ENCODE measurements at regions not wholly inside any gene's neighbourhood (a gene's known extent, or its start where the extent isn't known, plus 50 kb on each side); places are given as distances from the start of the nearest gene placed in this dataset.

DNA sequence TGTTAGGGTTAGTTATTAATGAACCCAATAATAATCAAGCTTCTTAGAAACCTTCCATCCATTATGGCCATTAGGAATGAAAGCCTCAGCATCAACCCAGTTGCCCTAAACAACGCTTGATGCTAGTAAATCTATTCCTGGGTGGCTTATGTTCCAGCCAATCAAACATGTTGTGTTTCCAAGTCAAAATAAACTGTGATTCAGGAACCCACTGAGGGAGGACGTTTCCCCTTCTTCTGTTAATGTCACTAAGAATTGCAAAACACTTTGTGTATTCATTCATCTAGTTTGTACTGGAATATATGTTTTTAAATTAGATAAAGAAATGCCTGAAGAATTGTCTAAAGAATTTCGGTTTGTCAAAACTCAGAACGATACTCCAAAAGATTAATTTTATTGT is 142.5 kb upstream of the MSX2 start:
- no peaks in the 10 kb centered on the region for H3K36me3 ChIP-seq (ENCODE audit: control insufficient read depth in 2 of 4, insufficient read depth in 4 of 4, low read length in 3 of 4)

More for the DNA sequence above, 142.5 kb upstream of the MSX2 start:
- Histone ChIP-seq H2BK20ac (ENCODE audit: low read length) (no peak overlapping the region), H2BK5ac (ENCODE audit: low read depth, low read length) (no peak overlapping the region), H2AFZ (ENCODE audit: low read length) (no peak overlapping the region), H3K27me3 (replicated peaks in 1 of 4; ENCODE audit: control insufficient read depth in 3 of 4, extremely low read depth in 1 of 4, insufficient read depth in 3 of 4, low read length in 3 of 4) (no peaks in the 10 kb centered on the region; a peak in 1 of 7 replicates), H3K4me2 (ENCODE audit: insufficient read depth in 1 of 2, low read depth in 2 of 2, low read length in 2 of 2) (no peak overlapping the region), H3K18ac (ENCODE audit: extremely low read depth, low read length) (no peak overlapping the region), H4K5ac (ENCODE audit: insufficient read length, low read depth, low read length) (no peak overlapping the region), H3K4ac (replicated peaks; ENCODE audit: insufficient read length, low read depth, low read length) (no peak overlapping the region), H4K8ac (ENCODE audit: extremely low read depth, insufficient read depth, low read length) (no peak overlapping the region), H3K27ac (ENCODE audit: low read depth, low read length) (no peak overlapping the region), H3K23me2 (ENCODE audit: low read depth, low read length) (no peaks in the 10 kb centered on the region), H2BK15ac (ENCODE audit: low read length) (0 out of 2 replicates have a peak overlapping the region, but pooled peaks have one; percentile 18), H2BK120ac (replicated peaks; ENCODE audit: low read depth, low read length) (no peak overlapping the region), H3K9me3 (ENCODE audit: insufficient read depth in 2 of 2, low read depth in 1 of 2, low read length in 1 of 2) (no peaks in the 10 kb centered on the region), H3K4me1 (replicated peaks in 1 of 4; ENCODE audit: control insufficient read depth in 3 of 4, insufficient read depth in 4 of 4, low read length in 3 of 4) (no peaks in the 10 kb centered on the region), H3K4me3 (ENCODE audit: extremely low read depth in 1 of 4, insufficient read depth in 2 of 4, low read depth in 3 of 4, low read length in 4 of 4) (no peak overlapping the region), H3K9ac (replicated peaks in 1 of 4; ENCODE audit: extremely low read depth in 1 of 4, low read depth in 3 of 4, low read length in 3 of 4) (no peak overlapping the region), H4K20me1 (replicated peaks in 1 of 2; ENCODE audit: control insufficient read depth in 1 of 2, insufficient read depth in 2 of 2, low read length in 2 of 2) (no peaks in the 10 kb centered on the region), H2AK5ac (ENCODE audit: low read depth, low read length) (no peak overlapping the region), H3K79me2 (ENCODE audit: control insufficient read depth in 1 of 2, insufficient read depth in 2 of 2, low read length in 2 of 2) (no peaks in the 10 kb centered on the region), H3K14ac (ENCODE audit: insufficient read length) (no peak overlapping the region), H2BK12ac (ENCODE audit: low read depth, low read length) (no peak overlapping the region), H3K56ac (replicated peaks; ENCODE audit: insufficient read length, low read depth, low read length) (no peak overlapping the region), H4K91ac (replicated peaks; ENCODE audit: insufficient read length, low read length) (no peak overlapping the region), H3K23ac (ENCODE audit: insufficient read length) (no peak overlapping the region), H3K79me1 (ENCODE audit: low read depth, low read length) (no peaks in the 10 kb centered on the region)
- POLR2A ChIA-PET (ENCODE audit: partially characterized antibody): no interaction called here
- CTCF ChIA-PET (ENCODE audit: partially characterized antibody): interaction anchor here (0.6 to 2.3 kb wide), 24 partner anchors 10 to 1524 kb away, joined by 3 to 16 read pairs (median 4); partner anchors contain the start of gene MSX2
- FAIRE-seq (no peak), DNase-seq (ENCODE audit: low read depth in 1 of 2, low spot score in 2 of 2) (no peak)
- 82% methylated on average over 4 of the region's 4 CpGs; no CpG with 5 or more reads in 1 of the 2 experiments for WGBS, 2 experiments (ENCODE audit: extremely low coverage in 1 of 2, insufficient coverage in 1 of 2, insufficient read length in 1 of 2, insufficient replicate concordance in 2 of 2, low coverage in 1 of 2, low lambda C conversion rate in 2 of 2, missing lambda C conversion rate in 1 of 2)
- TF ChIP-seq SP2 (IDR thresholded peaks at IDR 0.05; ENCODE audit: low read length): no peak
- no peak for TF ChIP-seq POU5F1 (IDR thresholded peaks at IDR 0.05; ENCODE audit: low read depth, low read length)
